ENCODE measurements at regions not wholly inside any gene's neighbourhood (a gene's known extent, or its start where the extent isn't known, plus 50 kb on each side); places are given as distances from the start of the nearest gene placed in this dataset.

DNA sequence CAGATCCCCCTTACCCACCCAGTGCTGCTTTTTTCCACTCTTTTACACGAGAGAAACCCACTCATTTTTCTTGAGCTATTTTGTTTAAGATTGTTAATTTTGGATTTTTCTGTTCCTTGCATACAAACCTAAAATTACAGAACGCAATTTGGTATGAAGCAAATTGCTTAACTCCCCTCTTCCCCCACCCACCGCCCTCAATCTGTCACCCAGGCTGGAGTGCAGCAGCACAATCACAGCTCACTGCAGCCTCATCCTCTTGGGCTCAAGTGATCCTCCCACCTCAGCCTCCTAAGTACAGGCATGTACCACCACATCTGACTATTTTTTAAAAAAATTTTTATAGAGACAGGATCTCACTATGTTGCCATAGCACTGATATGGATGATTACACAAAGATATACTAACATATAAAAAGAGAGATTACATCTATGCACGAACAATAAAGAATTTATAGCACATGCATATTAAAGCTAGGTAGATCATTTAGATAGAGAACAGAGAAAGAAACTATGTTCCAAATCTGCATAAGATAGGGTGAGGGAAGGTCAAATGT lies 203.6 kb downstream of the PIK3R1 start:
- TF ChIP-seq, protein P1, sequence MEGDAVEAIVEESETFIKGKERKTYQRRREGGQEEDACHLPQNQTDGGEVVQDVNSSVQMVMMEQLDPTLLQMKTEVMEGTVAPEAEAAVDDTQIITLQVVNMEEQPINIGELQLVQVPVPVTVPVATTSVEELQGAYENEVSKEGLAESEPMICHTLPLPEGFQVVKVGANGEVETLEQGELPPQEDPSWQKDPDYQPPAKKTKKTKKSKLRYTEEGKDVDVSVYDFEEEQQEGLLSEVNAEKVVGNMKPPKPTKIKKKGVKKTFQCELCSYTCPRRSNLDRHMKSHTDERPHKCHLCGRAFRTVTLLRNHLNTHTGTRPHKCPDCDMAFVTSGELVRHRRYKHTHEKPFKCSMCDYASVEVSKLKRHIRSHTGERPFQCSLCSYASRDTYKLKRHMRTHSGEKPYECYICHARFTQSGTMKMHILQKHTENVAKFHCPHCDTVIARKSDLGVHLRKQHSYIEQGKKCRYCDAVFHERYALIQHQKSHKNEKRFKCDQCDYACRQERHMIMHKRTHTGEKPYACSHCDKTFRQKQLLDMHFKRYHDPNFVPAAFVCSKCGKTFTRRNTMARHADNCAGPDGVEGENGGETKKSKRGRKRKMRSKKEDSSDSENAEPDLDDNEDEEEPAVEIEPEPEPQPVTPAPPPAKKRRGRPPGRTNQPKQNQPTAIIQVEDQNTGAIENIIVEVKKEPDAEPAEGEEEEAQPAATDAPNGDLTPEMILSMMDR (IDR thresholded peaks at IDR 0.05; ENCODE audit: borderline replicate concordance, extremely low read depth, low read length, poor library complexity, severe bottlenecking): no peak
- no peak for TF ChIP-seq EZH2 (IDR thresholded peaks at IDR 0.05; ENCODE audit: borderline replicate concordance, low read depth, low read length, severe bottlenecking)

Data from DND-41 (cell line).